HepG2 (cell line): ENCODE measurements at regions not wholly inside any gene's neighbourhood (a gene's known extent, or its start where the extent isn't known, plus 50 kb on each side); places are given as distances from the start of the nearest gene placed in this dataset.

Experiments used
- CREB1 ChIP-seq, 2 experiments: fragments of 450-650 bp in 1 of 2; IDR thresholded peaks; 2 replicates each; pipeline ENCODE4 v1.6.1; 2016 to 2017; ENCODE audit warnings: control low read depth in 1 of 2, mild to moderate bottlenecking in 1 of 2, missing compliant biosample characterization in 1 of 2, missing genetic modification characterization in 1 of 2
- CSRNP1 ChIP-seq: sonication (generic); formaldehyde crosslinking; IDR thresholded peaks from 2 replicates; pipeline ENCODE4 v1.8.1; 2023; ENCODE audit warnings: mild to moderate bottlenecking, missing genetic modification reagents
- POLR2A ChIP-seq, 2 experiments: IDR thresholded peaks; 2 replicates each; pipeline ENCODE4 v1.6.1; 2011; ENCODE audit warnings: low read depth in 2 of 2, low read length in 2 of 2, mild to moderate bottlenecking in 1 of 2, moderate library complexity in 1 of 2; ENCODE audit not compliant: insufficient read depth in 1 of 2

GRCh38 chrX:40878766-40879165 lies 143.4 kb upstream of the MED14 start:
- TF ChIP-seq POLR2A (IDR thresholded peaks at IDR 0.05; ENCODE audit: insufficient read depth in 1 of 2, low read depth in 2 of 2, low read length in 2 of 2) (no peak), CSRNP1 (no peak), CREB1 (IDR thresholded peaks at IDR 0.05) (no peak), CREB1 (CRISPR knock-in tag; IDR thresholded peaks at IDR 0.05) (no peak)
